K562 (cell line): ENCODE measurements at regions not wholly inside any gene's neighbourhood (a gene's known extent, or its start where the extent isn't known, plus 50 kb on each side); places are given as distances from the start of the nearest gene placed in this dataset.

Source experiments
- CBX8 ChIP-seq: fragments of 200-600 bp; sonication (generic); IDR thresholded peaks from 2 replicates; pipeline ENCODE4 v1.6.1; 2012; ENCODE audit warnings: borderline replicate concordance, mixed run types, low read depth, mild to moderate bottlenecking, moderate library complexity, mixed read lengths, low read length, control low read depth, inconsistent platforms; ENCODE audit not compliant: poor library complexity, severe bottlenecking; ENCODE audit errors: extremely low read depth
- POLR2A ChIP-seq: fragments of 450-650 bp; conservative IDR thresholded peaks from 2 replicates; pipeline ENCODE4 v1.6.1; 2016
- SPI1 ChIP-seq: IDR thresholded peaks from 2 replicates; pipeline ENCODE4 v1.6.1; 2011; ENCODE audit warnings: low read depth, low read length, control low read depth, borderline replicate concordance

DNA sequence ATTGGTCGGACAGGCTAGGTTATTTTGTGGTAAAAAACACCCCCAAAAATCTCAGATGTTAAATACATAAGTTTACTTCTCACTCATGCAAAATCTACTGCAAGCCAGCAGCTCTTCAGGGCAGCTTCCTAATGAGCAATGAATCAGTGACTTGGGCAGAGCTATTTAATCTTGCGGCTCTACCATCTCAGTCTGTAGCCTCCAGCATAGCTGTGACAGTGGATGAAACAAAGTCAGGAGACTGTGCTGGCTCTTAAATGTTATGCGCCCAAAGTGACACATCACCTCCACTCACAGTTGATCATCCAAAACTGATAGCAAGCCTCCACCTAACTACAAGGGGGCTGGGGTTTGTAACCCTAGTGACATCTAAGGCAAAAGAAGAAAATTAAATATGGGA is 571.9 kb downstream of the METTL4 start:
- TF ChIP-seq SPI1 (no peak), CBX8 (no peak), POLR2A (no peak)
